ENCODE measurements at regions not wholly inside any gene's neighbourhood (a gene's known extent, or its start where the extent isn't known, plus 50 kb on each side); places are given as distances from the start of the nearest gene placed in this dataset.
"Not testable (repeated sequence)": the region's sequence is repeated elsewhere in the genome, so short reads cannot be mapped to it uniquely, and the experiment has no call there.

DNA sequence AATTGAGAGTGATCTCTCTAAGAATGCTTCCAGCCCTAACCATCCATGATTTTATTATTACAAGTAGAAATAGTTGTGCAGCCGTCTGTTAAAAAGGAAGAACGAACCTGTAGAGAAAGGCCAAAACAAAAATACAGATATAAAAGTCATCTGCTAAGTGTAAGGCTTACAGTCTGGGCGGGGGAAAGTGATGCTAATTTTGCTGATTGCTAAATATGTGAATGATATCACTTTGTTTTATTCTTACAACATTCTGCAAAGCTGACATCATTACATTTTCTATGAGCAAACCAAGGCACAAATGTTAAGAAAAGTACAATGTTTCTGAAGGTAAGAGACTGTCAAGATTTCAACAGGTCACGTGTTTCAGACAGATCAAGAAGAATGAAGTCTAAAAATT is 101.5 kb upstream of the RAP1B start:
- DNase-seq = no peak

DNA sequence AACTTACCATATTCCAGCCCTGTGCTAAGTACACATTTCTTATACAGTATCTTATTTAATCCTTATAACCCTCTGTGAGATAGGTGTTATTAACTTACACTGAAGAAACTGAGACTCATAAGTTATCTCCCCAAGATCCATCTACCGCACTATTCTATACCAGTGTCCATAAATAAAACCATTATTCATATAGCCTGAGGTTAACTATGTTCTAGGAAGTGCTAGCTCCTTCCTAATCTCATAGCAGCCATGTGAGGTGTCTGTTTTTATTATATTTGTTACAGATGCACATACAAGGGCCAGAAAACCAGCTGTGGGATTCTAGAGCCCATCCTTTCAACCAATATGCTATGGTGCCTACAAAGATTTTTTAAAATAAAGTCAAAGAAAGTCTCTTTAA is 100.3 kb upstream of the RAP1B start:
- no peak for DNase-seq

- no peak for DNase-seq
Observed at GRCh38 chr12:68514807-68515411, 95.8 kb upstream of the RAP1B start.

DNA sequence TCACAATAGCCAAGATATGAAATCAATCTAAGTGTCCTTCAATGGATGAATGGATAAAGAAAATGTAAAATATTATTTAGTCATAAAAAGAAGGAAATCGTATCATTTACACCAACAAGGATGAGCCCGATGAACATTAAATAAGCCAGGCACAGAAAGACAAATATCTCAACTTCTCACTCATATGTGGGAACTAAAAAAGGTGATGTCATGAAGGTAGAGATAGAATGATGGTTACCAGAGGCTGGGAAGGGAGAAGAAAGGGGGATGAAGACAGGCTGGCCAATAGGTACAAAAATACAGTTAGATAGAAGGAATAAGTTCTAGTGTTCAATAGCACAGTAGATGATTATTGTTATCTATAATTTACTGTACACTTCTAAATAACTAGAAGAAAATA is 94.9 kb upstream of the RAP1B start:
- DNase-seq = no peak

DNA sequence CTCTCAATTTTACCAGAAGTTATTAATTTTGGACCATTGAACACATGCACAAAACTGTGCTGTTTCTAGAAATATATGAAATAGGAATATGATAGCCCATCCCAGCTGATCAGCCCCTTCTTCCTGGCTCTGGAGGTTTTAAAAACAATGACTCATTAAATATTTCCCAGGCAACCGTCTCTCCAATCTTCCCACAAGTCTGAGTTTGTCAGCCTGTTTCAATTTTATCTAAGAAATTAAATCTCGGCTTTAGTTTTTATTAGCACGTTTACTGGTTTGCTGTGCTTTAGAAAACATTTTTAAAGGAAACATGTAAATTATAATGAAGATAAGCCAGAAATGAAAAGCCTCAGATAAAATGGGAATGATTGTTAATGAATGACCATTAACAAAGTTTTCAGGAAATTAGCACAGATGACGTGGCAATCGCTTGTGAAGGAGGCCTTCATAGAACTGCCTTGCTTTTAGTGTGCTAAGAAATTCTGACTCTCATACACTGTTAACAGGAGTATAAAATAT is 89.3 kb upstream of the RAP1B start:
- no peak for DNase-seq

GRCh38 chr12:68521848-68522502 is 88.7 kb upstream of the RAP1B start:
- no peak for DNase-seq

- DNase-seq = no peak
Observed at GRCh38 chr12:68529466-68529865, 81.2 kb upstream of the RAP1B start.

- no peak for DNase-seq
Observed at GRCh38 chr12:68529869-68530268, 80.8 kb upstream of the RAP1B start.

GRCh38 chr12:68530299-68530698 is 80.4 kb upstream of the RAP1B start:
- DNase-seq = no peak

- DNase-seq = no peak
Observed at GRCh38 chr12:68530965-68531364, 79.7 kb upstream of the RAP1B start.

DNA sequence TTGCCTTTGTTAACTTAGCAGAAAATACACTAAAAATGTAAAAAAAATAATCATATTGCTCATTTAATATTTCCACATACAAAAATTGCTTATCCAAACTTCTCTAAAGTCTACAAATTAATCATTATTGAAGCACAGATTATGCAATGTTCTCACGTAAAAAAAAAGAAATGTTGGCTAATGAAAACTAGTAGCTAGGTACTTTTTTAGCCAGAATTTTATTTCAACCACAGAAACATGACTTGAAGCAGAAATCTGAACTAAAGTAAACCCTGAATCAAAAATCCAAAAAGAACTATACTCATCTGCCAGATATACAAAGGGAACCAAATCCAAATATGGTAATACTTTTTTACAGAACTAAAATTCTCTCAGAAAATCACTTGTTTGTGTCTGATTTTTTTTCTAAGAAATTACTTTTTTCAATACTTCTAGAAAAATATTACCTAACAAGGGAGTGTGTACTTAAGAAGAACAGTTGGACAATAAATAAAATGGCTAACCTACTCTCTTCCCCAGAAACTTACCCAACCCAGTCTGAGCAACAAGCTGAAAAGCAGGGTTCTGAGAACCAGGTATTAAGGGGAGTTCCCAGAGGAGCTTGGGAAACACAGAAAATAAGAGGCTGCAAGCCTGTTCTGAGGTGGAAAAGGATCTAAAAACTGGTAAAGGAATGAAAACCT is 78.4 kb upstream of the RAP1B start:
- DNase-seq = no peak

DNA sequence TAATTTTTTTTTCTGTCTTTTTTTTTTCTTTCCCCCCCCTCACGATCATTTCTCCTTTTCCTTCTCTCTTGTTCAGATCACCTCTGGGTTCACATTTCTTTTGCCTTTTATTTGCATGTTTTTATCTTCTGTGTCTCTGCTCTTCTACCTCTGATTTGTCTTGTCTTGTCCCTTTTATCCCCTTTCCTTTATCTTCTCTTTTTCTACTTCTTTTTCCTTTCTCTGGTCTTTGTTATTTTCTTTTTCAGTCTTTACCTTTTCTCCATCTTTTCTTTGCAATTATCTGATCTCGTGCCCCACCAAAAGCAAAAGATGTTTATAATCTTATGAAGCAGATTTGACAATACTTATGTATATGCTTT is 77.8 kb upstream of the RAP1B start:
- DNase-seq = no peak

- no peak for DNase-seq
Observed at GRCh38 chr12:68534108-68534507, 76.6 kb upstream of the RAP1B start.

DNA sequence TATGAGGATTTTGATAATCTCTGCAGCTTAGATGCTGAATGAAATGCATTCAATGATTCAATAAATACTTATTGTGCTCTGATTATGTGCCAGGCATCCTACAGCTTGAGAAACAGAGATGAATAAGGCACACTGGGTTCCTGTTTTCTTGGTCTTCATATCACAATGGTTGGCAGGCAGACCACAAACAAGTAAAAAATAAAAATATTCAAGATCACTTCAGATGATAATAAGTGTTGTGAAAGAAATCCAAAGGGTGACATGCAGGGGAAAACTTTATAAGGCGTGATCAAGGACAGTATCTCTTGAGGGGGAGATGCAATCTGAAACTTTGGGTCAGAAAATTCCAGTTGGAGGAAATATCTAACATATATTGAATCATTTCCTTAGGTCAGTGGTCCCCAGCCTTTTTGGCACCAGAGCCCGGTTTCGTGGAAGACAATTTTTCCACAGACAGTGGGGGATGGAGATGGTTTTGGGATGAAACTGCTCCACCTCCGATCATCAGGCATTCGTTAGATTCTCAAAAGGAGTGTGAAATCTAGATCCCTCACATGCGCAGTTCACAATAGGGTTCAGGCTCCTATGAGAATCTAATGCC is 73.7 kb upstream of the RAP1B start:
- DNase-seq = no peak

DNA sequence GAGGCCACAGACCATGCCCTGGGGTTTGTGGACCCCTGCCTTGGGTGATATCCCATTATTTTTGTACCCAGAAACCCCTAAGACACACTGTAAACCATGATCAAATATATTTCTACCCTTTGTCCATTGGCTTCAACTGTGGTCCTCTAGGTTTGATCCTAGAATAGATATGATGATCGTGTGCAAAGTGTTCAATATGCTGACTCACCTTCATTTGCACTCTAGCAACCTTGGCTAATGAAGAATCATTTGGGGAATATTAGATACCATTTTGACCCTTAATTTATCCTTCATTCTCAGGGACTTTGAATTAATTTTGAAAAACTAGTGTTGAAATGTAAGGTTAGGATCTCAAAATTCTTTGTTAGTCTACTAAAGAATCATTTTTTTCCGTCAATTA is 73.1 kb upstream of the RAP1B start:
- no peak for DNase-seq

GRCh38 chr12:68538726-68539614 is 71.7 kb upstream of the RAP1B start:
- DNase-seq = no peak

GRCh38 chr12:68539615-68539952 is 71.1 kb upstream of the RAP1B start:
- DNase-seq = no peak

- DNase-seq = not testable (repeated sequence)
Observed at GRCh38 chr12:68540768-68541167, 69.9 kb upstream of the RAP1B start.

GRCh38 chr12:68547318-68547717 is 63.4 kb upstream of the RAP1B start:
- DNase-seq = not testable (repeated sequence)

- not testable (repeated sequence) for DNase-seq
Observed at GRCh38 chr12:68552605-68553195, 58.0 kb upstream of the RAP1B start.

DNA sequence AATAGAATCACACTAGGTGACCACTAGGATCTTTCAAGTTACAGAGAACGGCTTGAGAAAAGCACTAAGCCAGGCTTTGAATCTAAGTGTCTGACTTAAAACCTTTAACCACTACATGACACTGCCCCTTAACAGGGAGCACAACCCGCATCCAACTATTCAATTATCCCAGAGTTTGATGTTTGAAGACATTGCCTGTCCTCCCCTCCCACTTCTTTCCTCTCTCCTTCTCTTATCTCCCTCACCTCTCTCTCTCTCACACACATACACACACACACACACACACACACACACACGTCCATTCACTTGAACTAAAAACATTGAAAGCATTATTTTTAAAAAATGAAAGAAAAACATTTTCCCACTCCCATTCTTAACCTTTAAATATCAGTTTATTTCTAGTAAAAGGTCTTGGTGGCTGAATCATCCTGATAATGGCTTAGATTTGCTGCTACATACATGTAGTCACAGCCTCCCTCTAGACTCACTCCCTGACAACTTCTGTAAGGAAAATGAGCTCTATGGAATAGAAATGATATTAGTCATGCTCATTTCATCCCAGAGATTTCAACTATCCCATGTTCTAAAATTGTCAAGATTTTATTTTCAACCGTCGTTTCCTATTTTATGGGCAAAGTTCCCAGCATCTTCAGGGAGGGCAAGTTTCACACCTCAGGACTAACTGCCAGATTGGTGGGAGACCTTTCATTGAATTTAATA is 53.5 kb upstream of the RAP1B start:
- no peak for DNase-seq

All from renal pelvis (tissue), 1 donor.